ENCODE measurements at regions not wholly inside any gene's neighbourhood (a gene's known extent, or its start where the extent isn't known, plus 50 kb on each side); places are given as distances from the start of the nearest gene placed in this dataset.
A peak's percentile ranks its signal among the peaks of the same experiment; 100 is the strongest.

GRCh38 chr4:1470393-1470670, 64.1 kb upstream of the NKX1-1 start:
- H3K27me3 ChIP-seq (replicated peaks; ENCODE audit: control insufficient read depth, insufficient read depth, low read length): no peaks in the 10 kb centered on the region
- H3K36me3 Mint-ChIP-seq (ENCODE audit: insufficient read depth, unreplicated experiment): no peaks in the 10 kb centered on the region

GRCh38 chr4:1469607-1470392, 63.6 kb upstream of the NKX1-1 start:
- Histone ChIP-seq H3K27me3 (replicated peaks; ENCODE audit: control insufficient read depth, insufficient read depth, low read length) (no peaks in the 10 kb centered on the region), H3K4me3 (ENCODE audit: low read depth, low read length) (no peak overlapping the region), H3K9me3 (no peaks in the 10 kb centered on the region), H3K36me3 (ENCODE audit: control insufficient read depth, insufficient read depth, low read length) (no peaks in the 10 kb centered on the region), H3K4me1 (no peaks in the 10 kb centered on the region)
- intact Hi-C loops (cut with micrococcal nuclease; ENCODE audit: unreplicated experiment): no loop called here
- H3K4me3 Mint-ChIP-seq (ENCODE audit: unreplicated experiment): no peak overlapping the region
- H3K9me3 Mint-ChIP-seq (ENCODE audit: unreplicated experiment): peaks cover 16% of the 10 kb centered on the region
- no peaks in the 10 kb centered on the region for H3K36me3 Mint-ChIP-seq (ENCODE audit: insufficient read depth, unreplicated experiment)
- no peaks in the 10 kb centered on the region for H3K27me3 Mint-ChIP-seq (ENCODE audit: insufficient read depth, unreplicated experiment)
- BruUV-seq (replicated peaks): no TSS peak
- no peaks in the 10 kb centered on the region for H3K4me1 Mint-ChIP-seq (ENCODE audit: low read depth, unreplicated experiment)
- no peak for TF ChIP-seq CTCF (IDR thresholded peaks at IDR 0.05; ENCODE audit: insufficient read depth in 1 of 2, low read depth in 1 of 2, low read length in 1 of 2, severe bottlenecking in 1 of 2, unreplicated experiment in 1 of 2)
- peak in 1 of 2 experiments; percentile 25 for DNase-seq
- POLR2A ChIA-PET: no interaction called here
- H3K27ac Mint-ChIP-seq (ENCODE audit: unreplicated experiment): no peak overlapping the region
- CTCF ChIA-PET: interaction anchor here (0.6 kb wide), 1 partner anchor 158 kb away, joined by 3 read pairs; no protein-coding TSS in a partner anchor

More at GRCh38 chr4:1470393-1470670, 64.1 kb upstream of the NKX1-1 start:
- ChIA-PET CTCF (no interaction called here), POLR2A (no interaction called here)
- Mint-ChIP-seq H3K27me3 (ENCODE audit: insufficient read depth, unreplicated experiment) (peaks cover under 1% of the 10 kb centered on the region), H3K9me3 (ENCODE audit: unreplicated experiment) (peaks cover 20% of the 10 kb centered on the region), H3K4me1 (ENCODE audit: low read depth, unreplicated experiment) (no peaks in the 10 kb centered on the region), H3K4me3 (ENCODE audit: unreplicated experiment) (no peak overlapping the region), H3K27ac (ENCODE audit: unreplicated experiment) (no peak overlapping the region)
- H3K4me1 ChIP-seq: no peaks in the 10 kb centered on the region
- H3K9me3 ChIP-seq: no peaks in the 10 kb centered on the region
- no TSS peak for BruUV-seq (replicated peaks)
- no peaks in the 10 kb centered on the region for H3K36me3 ChIP-seq (ENCODE audit: control insufficient read depth, insufficient read depth, low read length)
- no peak for TF ChIP-seq CTCF (IDR thresholded peaks at IDR 0.05; ENCODE audit: insufficient read depth in 1 of 2, low read depth in 1 of 2, low read length in 1 of 2, severe bottlenecking in 1 of 2, unreplicated experiment in 1 of 2)
- no peak overlapping the region for H3K4me3 ChIP-seq (ENCODE audit: low read depth, low read length)
- no peak for DNase-seq
- intact Hi-C loops (cut with micrococcal nuclease; ENCODE audit: unreplicated experiment): no loop called here

- Mint-ChIP-seq H3K9me3 (ENCODE audit: unreplicated experiment) (peaks cover 16% of the 10 kb centered on the region), H3K27me3 (ENCODE audit: insufficient read depth, unreplicated experiment) (no peaks in the 10 kb centered on the region), H3K36me3 (ENCODE audit: insufficient read depth, unreplicated experiment) (no peaks in the 10 kb centered on the region), H3K4me1 (ENCODE audit: low read depth, unreplicated experiment) (no peaks in the 10 kb centered on the region), H3K27ac (ENCODE audit: unreplicated experiment) (no peak overlapping the region), H3K4me3 (ENCODE audit: unreplicated experiment) (no peak overlapping the region)
- H3K27me3 ChIP-seq (replicated peaks; ENCODE audit: control insufficient read depth, insufficient read depth, low read length): no peaks in the 10 kb centered on the region
- no peak for DNase-seq
- no peaks in the 10 kb centered on the region for H3K4me1 ChIP-seq
- H3K9me3 ChIP-seq: no peaks in the 10 kb centered on the region
- no peaks in the 10 kb centered on the region for H3K36me3 ChIP-seq (ENCODE audit: control insufficient read depth, insufficient read depth, low read length)
- intact Hi-C loops (cut with micrococcal nuclease; ENCODE audit: unreplicated experiment): no loop called here
- BruUV-seq (replicated peaks): no TSS peak
- TF ChIP-seq CTCF (IDR thresholded peaks at IDR 0.05; ENCODE audit: insufficient read depth in 1 of 2, low read depth in 1 of 2, low read length in 1 of 2, severe bottlenecking in 1 of 2, unreplicated experiment in 1 of 2): no peak
- no peak overlapping the region for H3K4me3 ChIP-seq (ENCODE audit: low read depth, low read length)
- CTCF ChIA-PET: no interaction called here
- POLR2A ChIA-PET: no interaction called here
Observed at GRCh38 chr4:1469043-1469442, 62.8 kb upstream of the NKX1-1 start.

Data from Caco-2 (cell line).